ENCODE measurements at regions not wholly inside any gene's neighbourhood (a gene's known extent, or its start where the extent isn't known, plus 50 kb on each side); places are given as distances from the start of the nearest gene placed in this dataset.

- DNase-seq, result no peak
- intact Hi-C loops (cut with DNase I; ENCODE audit: low total_unique reads), result no loop called here
- no peaks in the 10 kb centered on the region for H3K27me3 ChIP-seq (replicated peaks in 1 of 7)
- no peak for TF ChIP-seq POLR2AphosphoS5 (IDR thresholded peaks at IDR 0.05)
- no peak for TF ChIP-seq CTCF (IDR thresholded peaks at IDR 0.05 in 8 of 11, conservative IDR thresholded peaks at IDR 0.05 in 3 of 11)
- no peak for TF ChIP-seq POLR2A (IDR thresholded peaks at IDR 0.05)
- 75 to 80% (median 78%) methylated on average over 4 of the region's 4 CpGs for WGBS, 5 donors
- no peaks in the 10 kb centered on the region for H3K36me3 ChIP-seq
- no peak overlapping the region for H3K4me3 ChIP-seq
- no peak overlapping the region for H3K27ac ChIP-seq
- peaks cover 0 to 11% (median 0%) of the 10 kb centered on the region in 8 donors for H3K9me3 ChIP-seq
- no peaks in the 10 kb centered on the region for H3K4me1 ChIP-seq
These were observed 1502.9 kb upstream of the RAG2 start for GRCh38 chr11:38100836-38101462.

- no peak for TF ChIP-seq POLR2A (IDR thresholded peaks at IDR 0.05)
- TF ChIP-seq POLR2AphosphoS5 (IDR thresholded peaks at IDR 0.05), result no peak
- no peak for TF ChIP-seq CTCF (IDR thresholded peaks at IDR 0.05 in 8 of 11, conservative IDR thresholded peaks at IDR 0.05 in 3 of 11)
- peaks cover 0 to 11% (median 0%) of the 10 kb centered on the region in 8 donors for H3K9me3 ChIP-seq
- no peak for DNase-seq
- H3K4me3 ChIP-seq, result no peak overlapping the region
- H3K36me3 ChIP-seq, result no peaks in the 10 kb centered on the region
- H3K27ac ChIP-seq, result no peak overlapping the region
- 79 to 92% (median 86%) methylated on average over 2 of the region's 2 CpGs for WGBS, 5 donors
- H3K4me1 ChIP-seq, result no peaks in the 10 kb centered on the region
- H3K27me3 ChIP-seq (replicated peaks in 1 of 7), result no peaks in the 10 kb centered on the region
- intact Hi-C loops (cut with DNase I; ENCODE audit: low total_unique reads), result no loop called here
These were observed 1497.2 kb upstream of the RAG2 start for GRCh38 chr11:38095268-38095667.

- TF ChIP-seq CTCF (IDR thresholded peaks at IDR 0.05 in 8 of 11, conservative IDR thresholded peaks at IDR 0.05 in 3 of 11) (no peak), POLR2AphosphoS5 (IDR thresholded peaks at IDR 0.05) (no peak), POLR2A (IDR thresholded peaks at IDR 0.05) (no peak)
- intact Hi-C loops (cut with DNase I; ENCODE audit: low total_unique reads), result no loop called here
- DNase-seq, result no peak
These were observed 1491.7 kb upstream of the RAG2 start for GRCh38 chr11:38089726-38090125.

GRCh38 chr11:38060920-38061319 is 1462.9 kb upstream of the RAG2 start:
- WGBS, 5 donors, result 45 to 69% (median 52%) methylated on average over 3 of the region's 3 CpGs
- Histone ChIP-seq H3K9me3 (peaks cover 0 to 9% (median 0%) of the 10 kb centered on the region in 8 donors), H3K4me1 (no peaks in the 10 kb centered on the region), H3K27ac (no peak overlapping the region), H3K36me3 (no peaks in the 10 kb centered on the region), H3K27me3 (replicated peaks in 1 of 7) (no peaks in the 10 kb centered on the region), H3K4me3 (no peak overlapping the region)
- DNase-seq, result no peak
- TF ChIP-seq POLR2A (IDR thresholded peaks at IDR 0.05) (no peak), POLR2AphosphoS5 (IDR thresholded peaks at IDR 0.05) (no peak), CTCF (IDR thresholded peaks at IDR 0.05 in 8 of 11, conservative IDR thresholded peaks at IDR 0.05 in 3 of 11) (no peak)
- intact Hi-C loops (cut with DNase I; ENCODE audit: low total_unique reads), result no loop called here

More at GRCh38 chr11:38089726-38090125, 1491.7 kb upstream of the RAG2 start:
- H3K36me3 ChIP-seq, result no peaks in the 10 kb centered on the region
- H3K9me3 ChIP-seq, result peaks cover 0 to 13% (median 8%) of the 10 kb centered on the region in 8 donors
- WGBS, 5 donors, result 70 to 92% (median 83%) methylated on average over 7 of the region's 7 CpGs
- no peaks in the 10 kb centered on the region for H3K4me1 ChIP-seq
- no peak overlapping the region for H3K27ac ChIP-seq
- no peak overlapping the region for H3K4me3 ChIP-seq
- H3K27me3 ChIP-seq (replicated peaks in 1 of 7), result no peaks in the 10 kb centered on the region

Data from spleen (tissue), 11 donors.